AG08396 (cell line): ENCODE measurements at regions not wholly inside any gene's neighbourhood (a gene's known extent, or its start where the extent isn't known, plus 50 kb on each side); places are given as distances from the start of the nearest gene placed in this dataset.
A peak's percentile ranks its signal among the peaks of the same experiment; 100 is the strongest.
"Not testable (repeated sequence)": the region's sequence is repeated elsewhere in the genome, so short reads cannot be mapped to it uniquely, and the experiment has no call there.

Source experiments
- DNase-seq: peaks from one replicate; pipeline ENCODE4 v3.0.0; 2012; ENCODE audit warnings: low spot score, mixed read lengths

- no peak for DNase-seq
These were observed 66.6 kb upstream of the RHOU start for GRCh38 chr1:228668553-228669241.

- peak; percentile 45 for DNase-seq
These were observed 66.1 kb upstream of the RHOU start for GRCh38 chr1:228669242-228669585.

GRCh38 chr1:228681076-228681565, 54.2 kb upstream of the RHOU start:
- DNase-seq = not testable (repeated sequence)

- no peak for DNase-seq
These were observed 51.9 kb upstream of the RHOU start for GRCh38 chr1:228683428-228683827.

- DNase-seq = no peak
These were observed 50.7 kb upstream of the RHOU start for GRCh38 chr1:228684607-228685006.

GRCh38 chr1:228685081-228685660, 50.1 kb upstream of the RHOU start:
- DNase-seq = no peak
